GM10248 (cell line): ENCODE measurements at regions not wholly inside any gene's neighbourhood (a gene's known extent, or its start where the extent isn't known, plus 50 kb on each side); places are given as distances from the start of the nearest gene placed in this dataset.
"Not testable (repeated sequence)": the region's sequence is repeated elsewhere in the genome, so short reads cannot be mapped to it uniquely, and the experiment has no call there.

Experiments used
- CTCF ChIA-PET: fragments of 300-600 bp; sonication (Branson Sonifier 250); formaldehyde crosslinking; extraction: SDS; loops from one replicate; lab custom pipeline; 2021; ENCODE audit warnings: antibody characterized with exemption; lab: Yijun Ruan, JAX
- POLR2A ChIA-PET: fragments of 350-650 bp; sonication (Branson Sonifier 250); formaldehyde crosslinking; extraction: SDS; loops from one replicate; lab custom pipeline; 2020; ENCODE audit warnings: antibody characterized with exemption; lab: Yijun Ruan, JAX
- DNase-seq: peaks from one replicate; pipeline ENCODE4 v3.0.0; 2012; ENCODE audit errors: extremely low spot score
- TF ChIP-seq, protein P1 (sequence below): IDR thresholded peaks from 2 replicates; pipeline ENCODE4 v1.5.1; 2012; ENCODE audit warnings: mild to moderate bottlenecking, low read depth; ENCODE audit errors: extremely low read depth, missing control alignments, control extremely low read depth

DNA sequence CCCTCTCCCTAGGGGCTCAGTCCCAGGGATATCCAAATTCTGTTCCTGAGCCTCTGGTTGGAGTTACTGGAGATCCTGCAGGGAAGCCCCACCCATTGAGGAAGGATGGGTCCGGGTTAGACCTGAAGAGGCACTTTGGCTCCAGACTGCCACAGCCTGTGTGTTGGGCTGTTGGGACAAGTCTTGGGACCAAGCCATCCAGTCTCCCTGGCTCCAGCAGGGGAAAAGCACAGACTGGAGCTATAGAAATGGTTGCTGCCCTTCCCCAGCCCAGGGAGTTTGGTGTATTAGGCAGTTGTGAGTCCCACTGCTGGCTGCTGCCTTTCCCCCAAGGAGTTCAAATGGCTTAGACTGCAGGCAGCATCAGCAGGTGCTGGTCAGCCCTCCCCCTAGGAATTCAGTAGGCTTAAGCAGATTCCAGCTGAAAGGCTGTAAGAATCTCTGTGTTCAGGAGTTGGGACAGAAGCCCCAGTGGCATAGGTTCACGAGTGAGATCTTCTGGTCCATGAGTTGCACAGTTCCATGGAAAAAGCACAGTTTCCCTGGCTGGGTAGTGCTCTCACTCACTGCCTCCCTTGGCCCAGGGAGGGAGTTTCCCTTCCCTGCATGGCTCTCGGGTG lies 344.0 kb upstream of the EPHA5 start:
- TF ChIP-seq, protein P1, sequence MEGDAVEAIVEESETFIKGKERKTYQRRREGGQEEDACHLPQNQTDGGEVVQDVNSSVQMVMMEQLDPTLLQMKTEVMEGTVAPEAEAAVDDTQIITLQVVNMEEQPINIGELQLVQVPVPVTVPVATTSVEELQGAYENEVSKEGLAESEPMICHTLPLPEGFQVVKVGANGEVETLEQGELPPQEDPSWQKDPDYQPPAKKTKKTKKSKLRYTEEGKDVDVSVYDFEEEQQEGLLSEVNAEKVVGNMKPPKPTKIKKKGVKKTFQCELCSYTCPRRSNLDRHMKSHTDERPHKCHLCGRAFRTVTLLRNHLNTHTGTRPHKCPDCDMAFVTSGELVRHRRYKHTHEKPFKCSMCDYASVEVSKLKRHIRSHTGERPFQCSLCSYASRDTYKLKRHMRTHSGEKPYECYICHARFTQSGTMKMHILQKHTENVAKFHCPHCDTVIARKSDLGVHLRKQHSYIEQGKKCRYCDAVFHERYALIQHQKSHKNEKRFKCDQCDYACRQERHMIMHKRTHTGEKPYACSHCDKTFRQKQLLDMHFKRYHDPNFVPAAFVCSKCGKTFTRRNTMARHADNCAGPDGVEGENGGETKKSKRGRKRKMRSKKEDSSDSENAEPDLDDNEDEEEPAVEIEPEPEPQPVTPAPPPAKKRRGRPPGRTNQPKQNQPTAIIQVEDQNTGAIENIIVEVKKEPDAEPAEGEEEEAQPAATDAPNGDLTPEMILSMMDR: no peak
- CTCF ChIA-PET: no interaction called here
- POLR2A ChIA-PET: no interaction called here
- DNase-seq: no peak

- no peak for DNase-seq
Measured at GRCh38 chr4:66000510-66001117, 330.3 kb upstream of the EPHA5 start.

DNA sequence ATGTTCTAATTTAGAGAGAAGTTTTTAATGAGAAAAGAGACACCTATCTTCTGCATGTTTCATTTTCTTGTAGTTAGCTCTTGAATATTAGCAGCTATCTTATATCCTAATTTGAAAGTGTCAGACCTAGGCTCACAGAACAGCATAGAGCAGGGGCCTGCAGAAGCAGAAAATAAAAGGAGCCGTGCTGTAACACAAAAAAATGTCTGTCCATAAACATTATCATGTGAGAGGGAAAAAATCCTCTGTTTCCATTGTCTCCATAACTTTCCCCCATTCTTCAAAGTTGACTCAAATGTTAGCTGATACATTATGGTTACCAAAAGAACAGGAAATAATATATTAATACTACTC lies 329.2 kb upstream of the EPHA5 start:
- ChIA-PET POLR2A (no interaction called here), CTCF (interaction anchor here (0.8 to 1.0 kb wide), 2 partner anchors 10 to 11 kb away, joined by 3 read pairs; no protein-coding TSS in a partner anchor)
- TF ChIP-seq, protein P1: no peak
- no peak for DNase-seq

More at GRCh38 chr4:66000510-66001117, 330.3 kb upstream of the EPHA5 start:
- TF ChIP-seq, protein P1: no peak
- ChIA-PET POLR2A (no interaction called here), CTCF (no interaction called here)

DNA sequence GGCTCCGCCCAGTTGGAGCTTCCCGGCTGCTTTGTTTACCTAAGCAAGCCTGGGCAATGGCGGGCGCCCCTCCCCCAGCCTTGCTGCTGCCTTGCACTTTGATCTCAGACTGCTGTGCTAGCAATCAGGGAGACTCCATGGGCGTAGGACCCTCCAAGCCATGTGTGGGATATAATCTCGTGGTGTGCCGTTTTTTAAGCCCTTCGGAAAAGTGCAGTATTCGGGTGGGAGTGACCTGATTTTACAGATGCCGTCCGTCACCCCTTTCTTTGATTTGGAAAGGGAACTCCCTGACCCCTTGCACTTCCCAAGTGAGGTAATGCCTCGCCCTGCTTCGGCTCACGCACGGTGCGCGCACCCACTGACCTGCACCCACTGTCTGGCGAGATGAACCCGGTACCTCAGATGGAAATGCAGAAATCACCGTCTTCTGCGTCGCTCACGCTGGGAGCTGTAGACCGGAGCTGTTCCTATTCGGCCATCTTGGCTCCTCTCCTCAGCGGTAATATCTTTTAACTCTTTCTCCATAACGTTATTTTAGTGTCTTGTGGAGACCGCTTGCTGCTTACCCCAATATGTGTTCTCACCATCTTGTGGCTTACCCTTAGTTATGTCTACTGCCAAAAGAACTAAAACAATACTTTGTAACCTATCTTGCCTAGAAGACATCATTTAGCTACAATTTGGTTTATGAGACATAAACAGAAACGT lies 328.7 kb upstream of the EPHA5 start:
- CTCF ChIA-PET: interaction anchor here (0.8 to 1.0 kb wide), 2 partner anchors 9 to 11 kb away, joined by 3 read pairs; no protein-coding TSS in a partner anchor
- POLR2A ChIA-PET, DNase-seq: not testable (repeated sequence)

DNA sequence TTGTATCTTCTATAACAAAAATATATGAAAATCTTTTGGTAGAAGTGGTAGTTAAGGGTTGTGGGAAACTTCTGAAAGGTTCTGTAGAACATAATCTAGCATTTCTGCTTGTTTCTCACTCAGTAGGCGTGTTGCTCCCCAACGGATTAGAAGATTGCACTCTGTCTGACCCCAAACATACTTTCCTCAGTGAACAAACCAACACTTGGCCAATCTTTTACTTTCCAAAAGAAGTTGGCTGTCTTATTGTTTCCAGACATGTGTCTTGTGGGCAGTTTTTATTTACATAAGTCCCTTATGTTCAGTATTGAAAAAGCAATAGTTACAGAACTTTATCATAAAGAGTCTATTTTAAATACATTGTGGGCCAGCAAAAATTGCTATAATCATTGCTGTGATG lies 312.8 kb upstream of the EPHA5 start:
- POLR2A ChIA-PET: no interaction called here
- CTCF ChIA-PET: no interaction called here
- DNase-seq: no peak
- TF ChIP-seq, protein P1: no peak

DNA sequence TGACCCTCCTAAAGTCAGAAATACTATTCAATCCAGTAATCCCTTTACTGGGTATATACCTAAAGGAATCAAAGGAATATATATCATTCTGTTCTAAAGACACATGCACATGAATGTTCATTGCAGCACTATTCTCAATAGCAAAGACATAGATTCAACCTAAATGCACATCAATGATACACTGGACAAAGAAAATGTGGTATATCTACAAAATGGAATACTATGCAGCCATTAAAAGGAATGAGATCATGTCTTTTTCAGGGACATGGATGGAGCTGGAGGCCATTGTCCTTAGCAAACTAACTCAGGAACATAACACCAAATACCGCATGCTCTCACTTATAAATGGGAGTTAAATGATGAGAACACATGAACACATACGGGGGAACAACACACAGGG lies 306.0 kb upstream of the EPHA5 start:
- DNase-seq: no peak
- TF ChIP-seq, protein P1: no peak
- ChIA-PET POLR2A (no interaction called here), CTCF (no interaction called here)

DNA sequence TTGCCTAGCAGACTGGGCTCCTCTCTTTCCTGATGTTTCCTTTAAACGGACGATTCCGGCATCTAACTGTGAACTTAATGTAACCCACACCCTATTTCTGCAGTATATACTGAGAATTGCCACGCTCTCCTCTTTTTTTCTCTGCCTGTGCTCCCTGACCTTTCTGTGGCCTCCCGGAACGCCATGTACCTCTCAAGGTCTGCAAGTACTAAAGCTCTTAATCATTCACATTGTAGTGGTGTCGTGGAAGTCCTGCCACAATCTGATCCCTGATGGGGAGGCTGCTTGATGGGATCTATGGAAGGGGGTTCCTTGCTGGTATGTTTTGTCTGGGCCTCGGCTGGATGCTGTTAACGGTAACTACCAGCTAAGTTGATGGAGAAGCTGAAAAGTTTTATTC lies 302.9 kb upstream of the EPHA5 start:
- ChIA-PET CTCF (interaction anchor here (1.4 kb wide), 2 partner anchors 15 to 16 kb away, joined by 4 to 5 read pairs; no protein-coding TSS in a partner anchor), POLR2A (no interaction called here)
- TF ChIP-seq, protein P1: no peak

More for the DNA sequence above, 302.9 kb upstream of the EPHA5 start:
- DNase-seq: no peak
